ENCODE measurements at regions not wholly inside any gene's neighbourhood (a gene's known extent, or its start where the extent isn't known, plus 50 kb on each side); places are given as distances from the start of the nearest gene placed in this dataset.
"Not testable (repeated sequence)": the region's sequence is repeated elsewhere in the genome, so short reads cannot be mapped to it uniquely, and the experiment has no call there.

DNA sequence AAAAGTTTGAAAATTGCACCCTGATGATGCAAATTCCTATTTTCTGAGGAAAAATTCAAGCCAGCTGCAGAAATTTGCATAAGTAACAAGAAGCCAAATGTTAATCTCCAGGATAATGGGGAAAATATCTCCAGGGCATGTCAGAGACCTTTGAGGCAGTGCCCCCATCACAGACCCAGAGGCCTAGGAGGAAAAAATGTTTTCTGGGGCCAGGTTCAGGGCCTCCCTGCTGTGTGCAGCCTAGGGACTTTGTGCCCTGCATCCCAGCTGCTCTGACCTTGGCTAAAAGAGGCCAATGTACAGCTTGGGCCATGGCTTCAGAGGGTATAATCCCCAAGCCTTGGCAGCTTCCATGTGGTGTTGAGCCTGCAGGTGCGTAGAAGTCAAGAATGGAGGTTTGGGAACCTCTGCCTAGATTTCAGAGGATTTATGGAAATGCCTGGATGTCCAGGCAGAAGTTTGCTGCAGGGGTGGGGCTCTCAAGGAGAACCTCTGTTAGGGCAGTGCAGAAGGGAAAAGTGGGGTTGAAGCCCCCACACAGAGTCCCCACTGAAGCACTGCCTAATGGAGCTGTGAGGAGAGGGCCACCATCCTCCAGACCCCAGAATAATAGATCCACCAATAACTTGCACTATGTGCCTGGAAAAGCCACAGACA is 51.7 kb upstream of the NDUFV2 start:
- not testable (repeated sequence) for DNase-seq (ENCODE audit: low read depth in 2 of 2)

All from lung microvascular endothelial cell (primary cell).